ENCODE measurements at regions not wholly inside any gene's neighbourhood (a gene's known extent, or its start where the extent isn't known, plus 50 kb on each side); places are given as distances from the start of the nearest gene placed in this dataset.

GRCh38 chr14:42004321-42004720 is 397.6 kb downstream of the LRFN5 start:
- TF ChIP-seq EZH2 (IDR thresholded peaks at IDR 0.05; ENCODE audit: borderline replicate concordance, low read depth, low read length, poor library complexity, severe bottlenecking) (no peak), CTCF (conservative IDR thresholded peaks at IDR 0.05; ENCODE audit: low read depth, low read length) (no peak)
